HCT116 (cell line): ENCODE measurements at regions not wholly inside any gene's neighbourhood (a gene's known extent, or its start where the extent isn't known, plus 50 kb on each side); places are given as distances from the start of the nearest gene placed in this dataset.

Experiments
- ATAC-seq: fragments of 200-7000 bp; cut with Tn5 transposase; 2 replicates; pipeline ENCODE4 v1.9.1; 2020; ENCODE audit warnings: mild to moderate bottlenecking, moderate library complexity
- BruUV-seq: library from RNA; stranded (reverse); fragments of 400-500 nt; replicated peaks from 2 replicates; lab custom pipeline; 2021; lab: Mats Ljungman, UMichigan
- CTCF ChIA-PET: fragments of 300-600 bp; sonication (Branson Sonifier 250); formaldehyde crosslinking; loops from one replicate; lab custom pipeline; 2021; ENCODE audit warnings: antibody characterized with exemption; lab: Charles Lee
- POLR2A ChIA-PET: fragments of 300-600, 350-600 bp; sonication (Branson Sonifier 250); formaldehyde crosslinking; loops from one replicate; lab custom pipeline; 2021; ENCODE audit warnings: antibody characterized with exemption; lab: Charles Lee
- RAD21 ChIA-PET, 2 experiments: fragments of 300-600 bp; sonication (Branson Sonifier 250); formaldehyde crosslinking; loops; one replicate each; lab custom pipeline; 2023; ENCODE audit warnings: low total read pairs in 2 of 2; ENCODE audit not compliant: uncharacterized antibody in 2 of 2, unreplicated experiment in 2 of 2, low non-redundant PET in 1 of 2; lab: Charles Lee
- DNase-seq: peaks from one replicate; pipeline ENCODE4 v3.0.0-alpha.2; 2010; ENCODE audit warnings: low read depth, low spot score
- H2AFZ ChIP-seq: fragments of 200-600 bp; shearing (Covaris generic), sonication (generic); 2 replicates; pipeline ENCODE4 v1.6.1; 2017; ENCODE audit warnings: low read depth, mixed run types, mixed read lengths, antibody characterized with exemption, low read length; ENCODE audit not compliant: poor library complexity, severe bottlenecking
- H3K27ac ChIP-seq: 2 replicates; pipeline ENCODE4 v1.5.1; 2012; ENCODE audit warnings: low read depth, low read length
- H3K27me3 ChIP-seq: fragments of 200-600 bp; sonication (generic); 2 replicates; pipeline ENCODE4 v1.6.1; 2016; ENCODE audit warnings: mixed run types, low read length, mixed read lengths; ENCODE audit not compliant: insufficient read depth
- H3K36me3 ChIP-seq, 2 experiments: fragments of 200-500 bp in 1 of 2; fragments of 200-600 bp in 1 of 2; sonication (Bioruptor generic) in 1 of 2; sonication (generic) in 1 of 2; 2 replicates each; pipeline versions ENCODE4 v1.5.1 to v1.6.1; 2014 to 2016; ENCODE audit warnings: low read length in 2 of 2, inconsistent platforms in 1 of 2, mixed read lengths in 1 of 2, mixed run types in 1 of 2; ENCODE audit not compliant: insufficient read depth in 2 of 2, control insufficient read depth in 1 of 2
- H3K4me1 ChIP-seq, 2 experiments: fragments of 200-600 bp in 1 of 2; sonication (generic) in 1 of 2; 2 replicates each; pipeline versions ENCODE4 v1.5.1 to v1.6.1; 2012 to 2017; ENCODE audit warnings: low read length in 2 of 2, inconsistent platforms in 1 of 2, mild to moderate bottlenecking in 1 of 2, mixed read lengths in 1 of 2, mixed run types in 1 of 2, moderate library complexity in 1 of 2; ENCODE audit not compliant: insufficient read depth in 2 of 2, control insufficient read depth in 1 of 2
- H3K4me2 ChIP-seq: fragments of 200-600 bp; sonication (generic); 2 replicates; pipeline ENCODE4 v1.6.1; 2017; ENCODE audit warnings: mixed run types, low read length, mixed read lengths
- H3K4me3 ChIP-seq, 2 experiments: fragments of 200-600 bp in 1 of 2; sonication (generic) in 1 of 2; replicated peaks in 1 of 2; 2 replicates each; pipeline ENCODE4 v1.5.1; 2011 to 2016; ENCODE audit warnings: low read length in 2 of 2, control low read depth in 1 of 2, low read depth in 1 of 2, mild to moderate bottlenecking in 1 of 2, mixed read lengths in 1 of 2, mixed run types in 1 of 2
- H3K79me2 ChIP-seq: fragments of 200-600 bp; sonication (generic); 2 replicates; pipeline ENCODE4 v1.6.1; 2017; ENCODE audit warnings: mild to moderate bottlenecking, mixed run types, low read length, moderate library complexity, mixed read lengths; ENCODE audit not compliant: insufficient read depth
- H3K9ac ChIP-seq: fragments of 200-600 bp; sonication (generic); 2 replicates; pipeline ENCODE4 v1.6.1; 2016; ENCODE audit warnings: low read length, mixed read lengths
- H3K9me2 ChIP-seq: fragments of 200-600 bp; sonication (generic), shearing (Covaris generic); 2 replicates; pipeline ENCODE4 v1.6.1; 2017; ENCODE audit warnings: mixed run types, mild to moderate bottlenecking, moderate library complexity; ENCODE audit not compliant: insufficient read depth
- H3K9me3 ChIP-seq, 2 experiments: fragments of 200-500 bp in 1 of 2; fragments of 200-600 bp in 1 of 2; sonication (Bioruptor generic) in 1 of 2; sonication (generic) in 1 of 2; 2 replicates each; pipeline ENCODE4 v1.6.1; 2014 to 2017; ENCODE audit warnings: low read length in 2 of 2, mixed read lengths in 2 of 2, inconsistent platforms in 1 of 2, low read depth in 1 of 2, mild to moderate bottlenecking in 1 of 2, mixed run types in 1 of 2, moderate library complexity in 1 of 2; ENCODE audit not compliant: control insufficient read depth in 1 of 2, insufficient read depth in 1 of 2
- H4K20me1 ChIP-seq: fragments of 200-600 bp; sonication (generic), shearing (Covaris generic); 2 replicates; pipeline ENCODE4 v1.6.1; 2017; ENCODE audit warnings: mixed run types, mild to moderate bottlenecking, moderate library complexity; ENCODE audit not compliant: insufficient read depth
- EGR1 ChIP-seq: IDR thresholded peaks from 2 replicates; pipeline ENCODE4 v1.6.1; 2012; ENCODE audit warnings: low read depth
- EZH2phosphoT487 ChIP-seq: fragments of 200-600 bp; IDR thresholded peaks from 2 replicates; pipeline ENCODE4 v1.6.1; 2018; ENCODE audit warnings: antibody characterized with exemption, borderline replicate concordance
- FOSL1 ChIP-seq: IDR thresholded peaks from 2 replicates; pipeline ENCODE4 v1.6.1; 2012; ENCODE audit warnings: low read depth
- JUND ChIP-seq: IDR thresholded peaks from 2 replicates; pipeline ENCODE4 v1.6.1; 2012
- POLR2A ChIP-seq: IDR thresholded peaks from 2 replicates; pipeline ENCODE4 v1.7.0; 2011; ENCODE audit warnings: borderline replicate concordance; ENCODE audit not compliant: insufficient read depth, insufficient read length; ENCODE audit errors: extremely low read depth
- RAD21 ChIP-seq: IDR thresholded peaks from 2 replicates; pipeline ENCODE4 v1.6.1; 2012; ENCODE audit warnings: low read depth, mild to moderate bottlenecking
- SIN3A ChIP-seq: IDR thresholded peaks from 2 replicates; pipeline ENCODE4 v1.6.1; 2012; ENCODE audit warnings: low read depth
- SP1 ChIP-seq: IDR thresholded peaks from 2 replicates; pipeline ENCODE4 v1.6.1; 2012; ENCODE audit warnings: low read depth
- TCF7L2 ChIP-seq: IDR thresholded peaks from 2 replicates; pipeline ENCODE4 v1.7.0; 2011; ENCODE audit warnings: borderline replicate concordance, inconsistent platforms; ENCODE audit not compliant: insufficient read depth, insufficient read length; ENCODE audit errors: extremely low read depth
- ZFX ChIP-seq: fragments of 450-650 bp; IDR thresholded peaks from 2 replicates; pipeline ENCODE4 v1.6.1; 2017
- ZNF274 ChIP-seq: fragments of 200-500 bp; sonication (Bioruptor generic); IDR thresholded peaks from 2 replicates; pipeline ENCODE4 v1.6.1; 2014; ENCODE audit warnings: mild to moderate bottlenecking, low read depth, low read length, inconsistent platforms
- intact Hi-C: fragments of 100-400 bp; cut with micrococcal nuclease; formaldehyde crosslinking; loops from 2 replicates; pipeline ENCODE4 v1.10.0; 2022
- TF ChIP-seq, protein P1 (sequence below): IDR thresholded peaks from 2 replicates; pipeline ENCODE4 v1.6.1; 2012
- TF ChIP-seq, protein P2 (sequence below): IDR thresholded peaks from 2 replicates; pipeline ENCODE4 v1.6.1; 2012
- TF ChIP-seq, protein P3 (sequence below): IDR thresholded peaks from 2 replicates; pipeline ENCODE4 v1.6.1; 2012; ENCODE audit warnings: low read depth

DNA sequence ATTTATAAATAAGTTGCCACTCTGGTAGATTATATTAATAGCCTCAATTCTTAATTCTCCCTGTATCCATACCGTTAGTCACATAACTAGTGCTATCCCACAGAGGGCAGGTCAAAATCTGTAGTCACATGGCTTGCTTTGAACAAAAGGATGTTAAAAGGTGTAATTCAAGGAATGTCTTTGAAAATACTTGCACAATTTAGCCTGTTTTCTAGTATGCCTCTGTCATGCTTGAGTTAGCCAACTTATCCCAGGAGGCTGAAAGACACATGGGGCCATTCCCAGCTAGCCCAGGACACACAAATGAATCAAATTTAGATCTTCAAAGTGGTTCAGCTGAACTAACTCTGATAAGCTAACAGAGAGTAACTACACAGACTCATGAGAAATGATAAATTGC lies 758.5 kb upstream of the NEGR1 start:
- no peak for TF ChIP-seq POLR2A
- no peak for TF ChIP-seq SP1
- no peak for TF ChIP-seq FOSL1
- no peak for TF ChIP-seq TCF7L2
- TF ChIP-seq, protein P1, sequence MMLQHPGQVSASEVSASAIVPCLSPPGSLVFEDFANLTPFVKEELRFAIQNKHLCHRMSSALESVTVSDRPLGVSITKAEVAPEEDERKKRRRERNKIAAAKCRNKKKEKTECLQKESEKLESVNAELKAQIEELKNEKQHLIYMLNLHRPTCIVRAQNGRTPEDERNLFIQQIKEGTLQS, result no peak
- TF ChIP-seq, protein P2, sequence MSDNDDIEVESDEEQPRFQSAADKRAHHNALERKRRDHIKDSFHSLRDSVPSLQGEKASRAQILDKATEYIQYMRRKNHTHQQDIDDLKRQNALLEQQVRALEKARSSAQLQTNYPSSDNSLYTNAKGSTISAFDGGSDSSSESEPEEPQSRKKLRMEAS, result no peak
- no peak for TF ChIP-seq EGR1
- no peak for TF ChIP-seq EZH2phosphoT487
- no peak for TF ChIP-seq ZFX
- no peak for TF ChIP-seq JUND
- TF ChIP-seq, all 23 proteins: peak for 0
- Histone ChIP-seq H3K9me3 (peaks cover 7 to 8% of the 10 kb centered on the region in 2 experiments; a peak in 2 of 4 replicates), H2AFZ (no peak overlapping the region), H3K27me3 (no peaks in the 10 kb centered on the region), H3K9ac (no peak overlapping the region), H3K27ac (no peak overlapping the region), H3K4me1 (no peaks in the 10 kb centered on the region), H4K20me1 (no peaks in the 10 kb centered on the region), H3K4me3 (no peak overlapping the region), H3K79me2 (no peaks in the 10 kb centered on the region), H3K4me2 (no peak overlapping the region), H3K36me3 (no peaks in the 10 kb centered on the region), H3K9me2 (no peaks in the 10 kb centered on the region)
- no peak for ATAC-seq
- intact Hi-C loops, result no loop called here
- DNase-seq, result no peak
- ChIA-PET RAD21 (no interaction called here), POLR2A (no interaction called here), CTCF (no interaction called here)
- BruUV-seq, result no TSS peak

DNA sequence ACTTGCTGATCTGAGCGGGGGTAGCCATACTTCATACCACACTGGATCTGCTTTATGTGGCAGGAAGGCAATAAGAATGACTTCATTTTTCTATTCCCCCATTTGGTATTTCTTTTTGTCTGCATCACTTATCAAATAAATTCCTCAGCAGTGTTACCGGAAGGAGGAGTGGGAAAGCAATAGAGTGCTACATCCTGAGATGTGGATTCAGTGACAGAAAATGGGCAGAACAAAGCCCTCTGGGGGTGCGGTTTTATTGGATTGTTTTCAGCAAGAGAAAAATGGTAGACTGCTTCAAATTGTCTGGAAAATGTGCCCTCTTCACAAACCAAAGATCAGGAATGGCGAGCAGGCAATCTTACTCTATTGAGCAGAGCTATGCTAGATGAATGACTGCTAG lies 751.9 kb upstream of the NEGR1 start:
- no peaks in the 10 kb centered on the region for H3K27me3 ChIP-seq
- no peak overlapping the region for H3K4me3 ChIP-seq
- H3K27ac ChIP-seq, result no peak overlapping the region
- H3K9me3 ChIP-seq, result peaks cover 9 to 18% of the 10 kb centered on the region in 2 experiments; a peak in 2 of 4 replicates
- no peak overlapping the region for H3K9ac ChIP-seq
- TF ChIP-seq, protein P3, sequence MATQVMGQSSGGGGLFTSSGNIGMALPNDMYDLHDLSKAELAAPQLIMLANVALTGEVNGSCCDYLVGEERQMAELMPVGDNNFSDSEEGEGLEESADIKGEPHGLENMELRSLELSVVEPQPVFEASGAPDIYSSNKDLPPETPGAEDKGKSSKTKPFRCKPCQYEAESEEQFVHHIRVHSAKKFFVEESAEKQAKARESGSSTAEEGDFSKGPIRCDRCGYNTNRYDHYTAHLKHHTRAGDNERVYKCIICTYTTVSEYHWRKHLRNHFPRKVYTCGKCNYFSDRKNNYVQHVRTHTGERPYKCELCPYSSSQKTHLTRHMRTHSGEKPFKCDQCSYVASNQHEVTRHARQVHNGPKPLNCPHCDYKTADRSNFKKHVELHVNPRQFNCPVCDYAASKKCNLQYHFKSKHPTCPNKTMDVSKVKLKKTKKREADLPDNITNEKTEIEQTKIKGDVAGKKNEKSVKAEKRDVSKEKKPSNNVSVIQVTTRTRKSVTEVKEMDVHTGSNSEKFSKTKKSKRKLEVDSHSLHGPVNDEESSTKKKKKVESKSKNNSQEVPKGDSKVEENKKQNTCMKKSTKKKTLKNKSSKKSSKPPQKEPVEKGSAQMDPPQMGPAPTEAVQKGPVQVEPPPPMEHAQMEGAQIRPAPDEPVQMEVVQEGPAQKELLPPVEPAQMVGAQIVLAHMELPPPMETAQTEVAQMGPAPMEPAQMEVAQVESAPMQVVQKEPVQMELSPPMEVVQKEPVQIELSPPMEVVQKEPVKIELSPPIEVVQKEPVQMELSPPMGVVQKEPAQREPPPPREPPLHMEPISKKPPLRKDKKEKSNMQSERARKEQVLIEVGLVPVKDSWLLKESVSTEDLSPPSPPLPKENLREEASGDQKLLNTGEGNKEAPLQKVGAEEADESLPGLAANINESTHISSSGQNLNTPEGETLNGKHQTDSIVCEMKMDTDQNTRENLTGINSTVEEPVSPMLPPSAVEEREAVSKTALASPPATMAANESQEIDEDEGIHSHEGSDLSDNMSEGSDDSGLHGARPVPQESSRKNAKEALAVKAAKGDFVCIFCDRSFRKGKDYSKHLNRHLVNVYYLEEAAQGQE, result no peak
- TF ChIP-seq RAD21, result no peak
- TF ChIP-seq EGR1, result no peak
- TF ChIP-seq SIN3A, result no peak
- no peak for TF ChIP-seq ZNF274
- TF ChIP-seq JUND, result no peak
- TF ChIP-seq ZFX, result no peak
- intact Hi-C loops, result no loop called here
- DNase-seq, result no peak
- no peak overlapping the region for H2AFZ ChIP-seq
- H3K36me3 ChIP-seq, result no peaks in the 10 kb centered on the region
- no peaks in the 10 kb centered on the region for H3K79me2 ChIP-seq
- H4K20me1 ChIP-seq, result no peaks in the 10 kb centered on the region
- ChIA-PET POLR2A (no interaction called here), RAD21 (no interaction called here), CTCF (no interaction called here)
- no TSS peak for BruUV-seq
- no peak for ATAC-seq
- H3K4me2 ChIP-seq, result no peak overlapping the region
- no peaks in the 10 kb centered on the region for H3K4me1 ChIP-seq
- H3K9me2 ChIP-seq, result no peaks in the 10 kb centered on the region
